SK-N-SH (cell line): ENCODE measurements at regions not wholly inside any gene's neighbourhood (a gene's known extent, or its start where the extent isn't known, plus 50 kb on each side); places are given as distances from the start of the nearest gene placed in this dataset.

Source experiments
- CTCF ChIA-PET: fragments of 300-600, 350-600 bp; formaldehyde crosslinking; extraction: SDS; loops from one replicate; lab custom pipeline; 2021; lab: Yijun Ruan, JAX
- POLR2A ChIA-PET: fragments of 350-600 bp; sonication (Branson Sonifier 250); formaldehyde crosslinking; extraction: SDS; loops from one replicate; lab custom pipeline; 2020; ENCODE audit warnings: antibody characterized with exemption, inconsistent platforms; lab: Yijun Ruan, JAX
- DNase-seq: peaks from one replicate; pipeline ENCODE4 v3.0.0; 2012
- H2AFZ ChIP-seq: fragments of 200-600 bp; sonication (generic); 2 replicates; pipeline ENCODE4 v1.8.1; 2016; ENCODE audit warnings: antibody characterized with exemption, mild to moderate bottlenecking, low read depth
- H3F3A ChIP-seq: fragments of 200-600 bp; sonication (generic); replicated peaks from 2 replicates; pipeline ENCODE3; 2016; ENCODE audit warnings: antibody characterized with exemption, mild to moderate bottlenecking; ENCODE audit not compliant: insufficient read depth
- H3K27ac ChIP-seq, 2 experiments: fragments of 200-500 bp in 1 of 2; fragments of 200-600 bp in 1 of 2; sonication (Bioruptor generic) in 1 of 2; sonication (generic), shearing (Covaris generic) in 1 of 2; 2 replicates each; pipeline versions ENCODE4 v1.5.1 to v1.6.1; 2014 to 2016; ENCODE audit warnings: low read depth in 2 of 2, inconsistent platforms in 1 of 2, low read length in 1 of 2, mild to moderate bottlenecking in 1 of 2, mixed read lengths in 1 of 2
- H3K27me3 ChIP-seq: fragments of 200-600 bp; sonication (generic), shearing (Covaris generic); 2 replicates; pipeline ENCODE4 v1.6.1; 2016; ENCODE audit warnings: mixed run types; ENCODE audit not compliant: insufficient read depth
- H3K36me3 ChIP-seq, 2 experiments: fragments of 200-500 bp in 1 of 2; fragments of 200-600 bp in 1 of 2; sonication (Bioruptor generic) in 1 of 2; sonication (generic) in 1 of 2; replicated peaks in 1 of 2; 2 replicates each; pipeline versions ENCODE3 to v1.5.1; 2014 to 2016; ENCODE audit warnings: low read length in 1 of 2, mild to moderate bottlenecking in 1 of 2; ENCODE audit not compliant: insufficient read depth in 2 of 2, control insufficient read depth in 1 of 2
- H3K4me1 ChIP-seq, 2 experiments: fragments of 200-500 bp in 1 of 2; fragments of 200-600 bp in 1 of 2; sonication (Bioruptor generic) in 1 of 2; sonication (generic), shearing (Covaris generic) in 1 of 2; 2 replicates each; pipeline versions ENCODE4 v1.5.1 to v1.6.1; 2014 to 2016; ENCODE audit warnings: low read depth in 1 of 2, low read length in 1 of 2, mixed run types in 1 of 2; ENCODE audit not compliant: insufficient read depth in 2 of 2, control insufficient read depth in 1 of 2
- H3K4me2 ChIP-seq: fragments of 200-600 bp; sonication (generic), shearing (Covaris generic); 2 replicates; pipeline ENCODE4 v1.6.1; 2017; ENCODE audit warnings: mixed run types
- H3K4me3 ChIP-seq, 2 experiments: fragments of 200-500 bp in 1 of 2; fragments of 200-600 bp in 1 of 2; sonication (Bioruptor generic) in 1 of 2; sonication (generic), shearing (Covaris generic) in 1 of 2; 2 replicates each; pipeline versions ENCODE4 v1.5.1 to v1.8.1; 2014 to 2016; ENCODE audit warnings: low read depth in 2 of 2, inconsistent platforms in 1 of 2, low read length in 1 of 2, mild to moderate bottlenecking in 1 of 2, mixed read lengths in 1 of 2, moderate library complexity in 1 of 2
- H3K79me2 ChIP-seq: fragments of 200-600 bp; sonication (generic); 2 replicates; pipeline ENCODE4 v1.8.1; 2017; ENCODE audit warnings: mild to moderate bottlenecking; ENCODE audit not compliant: insufficient read depth
- H3K9ac ChIP-seq: fragments of 200-600 bp; sonication (generic); 2 replicates; pipeline ENCODE4 v1.6.1; 2017; ENCODE audit warnings: mixed run types
- H3K9me2 ChIP-seq: fragments of 200-600 bp; sonication (generic); 2 replicates; pipeline ENCODE4 v1.6.1; 2017; ENCODE audit warnings: mixed run types
- H3K9me3 ChIP-seq: fragments of 200-600 bp; sonication (generic); 2 replicates; pipeline ENCODE4 v1.6.1; 2017; ENCODE audit warnings: mixed run types, mild to moderate bottlenecking, moderate library complexity
- H4K20me1 ChIP-seq: fragments of 200-600 bp; sonication (generic); 2 replicates; pipeline ENCODE4 v1.6.1; 2017; ENCODE audit warnings: mild to moderate bottlenecking, mixed run types; ENCODE audit not compliant: insufficient read depth
- CHD2 ChIP-seq: fragments of 150-350 bp; IDR thresholded peaks from 2 replicates; pipeline ENCODE4 v1.6.1; 2018; ENCODE audit warnings: low read length; ENCODE audit not compliant: partially characterized antibody
- EP300 ChIP-seq, 2 experiments: IDR thresholded peaks; 2 replicates each; pipeline versions ENCODE4 v1.4.0 to v1.6.1; 2012; ENCODE audit warnings: borderline replicate concordance in 1 of 2, low read depth in 1 of 2, low read length in 1 of 2
- FOSL2 ChIP-seq: IDR thresholded peaks from 2 replicates; pipeline ENCODE4 v1.4.0; 2012; ENCODE audit warnings: low read depth, mild to moderate bottlenecking, moderate library complexity, borderline replicate concordance
- GABPA ChIP-seq: IDR thresholded peaks from 2 replicates; pipeline ENCODE4 v1.4.0; 2012; ENCODE audit warnings: low read depth, mild to moderate bottlenecking
- IRF3 ChIP-seq: fragments of 150-350 bp; IDR thresholded peaks from 2 replicates; pipeline ENCODE4 v1.6.1; 2016; ENCODE audit warnings: mild to moderate bottlenecking, low read depth, low read length
- JUND ChIP-seq: IDR thresholded peaks from 2 replicates; pipeline ENCODE4 v1.4.0; 2012
- MEF2A ChIP-seq: IDR thresholded peaks from 2 replicates; pipeline ENCODE4 v1.4.0; 2012; ENCODE audit warnings: low read depth, borderline replicate concordance
- MXI1 ChIP-seq: IDR thresholded peaks from 2 replicates; pipeline ENCODE4 v1.6.1; 2012; ENCODE audit warnings: mild to moderate bottlenecking, low read depth, low read length, improper control_type of control experiment
- RFX5 ChIP-seq: IDR thresholded peaks from 2 replicates; pipeline ENCODE4 v1.6.1; 2012; ENCODE audit warnings: mild to moderate bottlenecking, improper control_type of control experiment, low read length
- TCF12 ChIP-seq: IDR thresholded peaks from 2 replicates; pipeline ENCODE4 v1.4.0; 2012
- ZBTB33 ChIP-seq: IDR thresholded peaks from 2 replicates; pipeline ENCODE4 v1.4.0; 2012; ENCODE audit warnings: low read depth, borderline replicate concordance
- WGBS: methylation state at CpG from one replicate; pipeline ENCODE4 v1.1.6; 2017; ENCODE audit warnings: low lambda C conversion rate; 5-methylcytosine and 5-hydroxymethylcytosine counted together

- Histone ChIP-seq H3K9me3 (no peaks in the 10 kb centered on the region), H4K20me1 (no peaks in the 10 kb centered on the region), H2AFZ (no peak overlapping the region), H3K27ac (no peak overlapping the region), H3K9ac (no peak overlapping the region), H3K4me1 (no peaks in the 10 kb centered on the region; a peak in 1 of 4 replicates), H3K4me2 (no peak overlapping the region), H3K9me2 (no peaks in the 10 kb centered on the region), H3K4me3 (no peak overlapping the region), H3K27me3 (no peaks in the 10 kb centered on the region), H3F3A (no peaks in the 10 kb centered on the region), H3K79me2 (no peaks in the 10 kb centered on the region), H3K36me3 (no peaks in the 10 kb centered on the region)
- 50% methylated on average over 2 of the region's 2 CpGs for WGBS
- no peak for DNase-seq
- no peak for TF ChIP-seq GABPA
- TF ChIP-seq TCF12: no peak
- TF ChIP-seq CHD2: no peak
- TF ChIP-seq IRF3: no peak
- POLR2A ChIA-PET: no interaction called here
- CTCF ChIA-PET: interaction anchor here (2.2 kb wide), 1 partner anchor 422 kb away, joined by 7 read pairs; no protein-coding TSS in a partner anchor
Measured at GRCh38 chr21:38716088-38716487, 89.6 kb upstream of the ETS2 start.

GRCh38 chr21:38716942-38717341 lies 88.8 kb upstream of the ETS2 start:
- H3K4me1 ChIP-seq: no peaks in the 10 kb centered on the region; a peak in 1 of 4 replicates
- no peak overlapping the region for H3K9ac ChIP-seq
- H3K36me3 ChIP-seq: no peaks in the 10 kb centered on the region
- H3F3A ChIP-seq: no peaks in the 10 kb centered on the region
- no peak overlapping the region for H3K4me3 ChIP-seq
- POLR2A ChIA-PET: no interaction called here
- H3K27ac ChIP-seq: no peak overlapping the region
- CTCF ChIA-PET: interaction anchor here (1.1 kb wide), 1 partner anchor 409 kb away, joined by 3 read pairs; no protein-coding TSS in a partner anchor
- 90% methylated on average over 5 of the region's 5 CpGs for WGBS
- no peak for DNase-seq
- H3K4me2 ChIP-seq: no peak overlapping the region
- H2AFZ ChIP-seq: no peak overlapping the region
- no peaks in the 10 kb centered on the region for H3K9me2 ChIP-seq
- H3K27me3 ChIP-seq: no peaks in the 10 kb centered on the region
- no peaks in the 10 kb centered on the region for H4K20me1 ChIP-seq
- H3K79me2 ChIP-seq: no peaks in the 10 kb centered on the region
- no peak for TF ChIP-seq EP300 (IDR thresholded peaks at IDR 0.05; ENCODE audit: borderline replicate concordance in 1 of 2, low read depth in 1 of 2, low read length in 1 of 2)
- TF ChIP-seq JUND: peak; percentile 15; the same call in 1 of the 2 replicates
- TF ChIP-seq RFX5: no peak
- no peak for TF ChIP-seq ZBTB33
- TF ChIP-seq FOSL2: 0 out of 2 replicates have a peak, but pooled peaks have one; percentile 24
- TF ChIP-seq TCF12: no peak
- TF ChIP-seq MXI1: no peak
- TF ChIP-seq MEF2A: no peak
- no peaks in the 10 kb centered on the region for H3K9me3 ChIP-seq
